Neuron (in vitro differentiated cells): ENCODE measurements at regions not wholly inside any gene's neighbourhood (a gene's known extent, or its start where the extent isn't known, plus 50 kb on each side); places are given as distances from the start of the nearest gene placed in this dataset.

ENCODE experiments used
- H2AFZ ChIP-seq: one replicate; pipeline ENCODE4 v1.6.1; 2013; ENCODE audit warnings: low read depth, mild to moderate bottlenecking, inconsistent platforms, low read length, moderate library complexity
- H3K27me3 ChIP-seq: one replicate; pipeline ENCODE4 v1.6.1; 2013; ENCODE audit warnings: low read length; ENCODE audit not compliant: insufficient read depth
- H3K36me3 ChIP-seq: one replicate; pipeline ENCODE4 v1.6.1; 2013; ENCODE audit warnings: low read length; ENCODE audit not compliant: insufficient read depth
- H3K4me1 ChIP-seq: one replicate; pipeline ENCODE4 v1.6.1; 2013; ENCODE audit warnings: low read length; ENCODE audit not compliant: insufficient read depth
- H3K4me3 ChIP-seq: 2 replicates; pipeline ENCODE4 v1.5.1; 2013; ENCODE audit warnings: mild to moderate bottlenecking, low read length, moderate library complexity
- H3K9me3 ChIP-seq: one replicate; pipeline ENCODE4 v1.6.1; 2013; ENCODE audit warnings: low read length

GRCh38 chr14:89498878-89499277 is 81.8 kb upstream of the FOXN3 start:
- H3K27me3 ChIP-seq = no peaks in the 10 kb centered on the region
- no peaks in the 10 kb centered on the region for H3K9me3 ChIP-seq
- H3K4me3 ChIP-seq = no peak overlapping the region
- H3K36me3 ChIP-seq = no peaks in the 10 kb centered on the region
- no peak overlapping the region for H2AFZ ChIP-seq
- H3K4me1 ChIP-seq = peaks cover 7% of the 10 kb centered on the region

GRCh38 chr14:89495718-89496117 is 78.7 kb upstream of the FOXN3 start:
- no peaks in the 10 kb centered on the region for H3K27me3 ChIP-seq
- H3K4me3 ChIP-seq = no peak overlapping the region
- no peaks in the 10 kb centered on the region for H3K36me3 ChIP-seq
- peaks cover 16% of the 10 kb centered on the region for H3K4me1 ChIP-seq
- no peaks in the 10 kb centered on the region for H3K9me3 ChIP-seq
- H2AFZ ChIP-seq = no peak overlapping the region

- Histone ChIP-seq H3K27me3 (no peaks in the 10 kb centered on the region), H3K4me1 (peaks cover 19% of the 10 kb centered on the region), H2AFZ (no peak overlapping the region), H3K36me3 (no peaks in the 10 kb centered on the region), H3K9me3 (no peaks in the 10 kb centered on the region), H3K4me3 (no peak overlapping the region)
Measured at GRCh38 chr14:89493877-89494634, 77.0 kb upstream of the FOXN3 start.

GRCh38 chr14:89493406-89493805 is 76.4 kb upstream of the FOXN3 start:
- Histone ChIP-seq H3K4me1 (peaks cover 19% of the 10 kb centered on the region), H2AFZ (no peak overlapping the region), H3K9me3 (no peaks in the 10 kb centered on the region), H3K4me3 (no peak overlapping the region), H3K36me3 (no peaks in the 10 kb centered on the region), H3K27me3 (no peaks in the 10 kb centered on the region)

GRCh38 chr14:89491711-89492381 is 74.8 kb upstream of the FOXN3 start:
- Histone ChIP-seq H3K27me3 (no peaks in the 10 kb centered on the region), H3K4me3 (no peak overlapping the region), H3K4me1 (peaks cover 19% of the 10 kb centered on the region), H3K36me3 (no peaks in the 10 kb centered on the region), H2AFZ (no peak overlapping the region), H3K9me3 (no peaks in the 10 kb centered on the region)

- Histone ChIP-seq H3K4me1 (peaks cover 19% of the 10 kb centered on the region), H2AFZ (no peak overlapping the region), H3K27me3 (no peaks in the 10 kb centered on the region), H3K9me3 (no peaks in the 10 kb centered on the region), H3K4me3 (no peak overlapping the region), H3K36me3 (no peaks in the 10 kb centered on the region)
Measured at GRCh38 chr14:89490466-89490865, 73.4 kb upstream of the FOXN3 start.

GRCh38 chr14:89489761-89490437 is 72.9 kb upstream of the FOXN3 start:
- H3K36me3 ChIP-seq = no peaks in the 10 kb centered on the region
- H3K4me1 ChIP-seq = peaks cover 19% of the 10 kb centered on the region
- H3K27me3 ChIP-seq = no peaks in the 10 kb centered on the region
- no peaks in the 10 kb centered on the region for H3K9me3 ChIP-seq
- H2AFZ ChIP-seq = no peak overlapping the region
- H3K4me3 ChIP-seq = no peak overlapping the region

- H3K36me3 ChIP-seq = no peaks in the 10 kb centered on the region
- H3K27me3 ChIP-seq = no peaks in the 10 kb centered on the region
- no peaks in the 10 kb centered on the region for H3K9me3 ChIP-seq
- no peak overlapping the region for H2AFZ ChIP-seq
- H3K4me1 ChIP-seq = peaks cover 3% of the 10 kb centered on the region
- H3K4me3 ChIP-seq = no peak overlapping the region
Measured at GRCh38 chr14:89486961-89487360, 69.9 kb upstream of the FOXN3 start.

- H3K36me3 ChIP-seq = no peaks in the 10 kb centered on the region
- no peaks in the 10 kb centered on the region for H3K27me3 ChIP-seq
- H2AFZ ChIP-seq = no peak overlapping the region
- no peak overlapping the region for H3K4me3 ChIP-seq
- H3K4me1 ChIP-seq = peaks cover 3% of the 10 kb centered on the region
- no peaks in the 10 kb centered on the region for H3K9me3 ChIP-seq
Measured at GRCh38 chr14:89486505-89486904, 69.5 kb upstream of the FOXN3 start.

- H3K4me3 ChIP-seq = no peak overlapping the region
- no peaks in the 10 kb centered on the region for H3K9me3 ChIP-seq
- no peaks in the 10 kb centered on the region for H3K36me3 ChIP-seq
- H3K4me1 ChIP-seq = peaks cover 3% of the 10 kb centered on the region
- H3K27me3 ChIP-seq = no peaks in the 10 kb centered on the region
- no peak overlapping the region for H2AFZ ChIP-seq
Measured at GRCh38 chr14:89485264-89485663, 68.2 kb upstream of the FOXN3 start.

GRCh38 chr14:89484051-89484844 is 67.2 kb upstream of the FOXN3 start:
- no peak overlapping the region for H2AFZ ChIP-seq
- H3K9me3 ChIP-seq = no peaks in the 10 kb centered on the region
- no peaks in the 10 kb centered on the region for H3K4me1 ChIP-seq
- H3K36me3 ChIP-seq = no peaks in the 10 kb centered on the region
- no peak overlapping the region for H3K4me3 ChIP-seq
- H3K27me3 ChIP-seq = no peaks in the 10 kb centered on the region

- Histone ChIP-seq H2AFZ (no peak overlapping the region), H3K9me3 (no peaks in the 10 kb centered on the region), H3K36me3 (no peaks in the 10 kb centered on the region), H3K27me3 (no peaks in the 10 kb centered on the region), H3K4me1 (no peaks in the 10 kb centered on the region), H3K4me3 (no peak overlapping the region)
Measured at GRCh38 chr14:89481196-89481595, 64.2 kb upstream of the FOXN3 start.

- H2AFZ ChIP-seq = no peak overlapping the region
- no peaks in the 10 kb centered on the region for H3K4me1 ChIP-seq
- H3K27me3 ChIP-seq = no peaks in the 10 kb centered on the region
- no peak overlapping the region for H3K4me3 ChIP-seq
- no peaks in the 10 kb centered on the region for H3K9me3 ChIP-seq
- H3K36me3 ChIP-seq = no peaks in the 10 kb centered on the region
Measured at GRCh38 chr14:89480278-89480677, 63.2 kb upstream of the FOXN3 start.
